ENCODE measurements at regions not wholly inside any gene's neighbourhood (a gene's known extent, or its start where the extent isn't known, plus 50 kb on each side); places are given as distances from the start of the nearest gene placed in this dataset.

DNA sequence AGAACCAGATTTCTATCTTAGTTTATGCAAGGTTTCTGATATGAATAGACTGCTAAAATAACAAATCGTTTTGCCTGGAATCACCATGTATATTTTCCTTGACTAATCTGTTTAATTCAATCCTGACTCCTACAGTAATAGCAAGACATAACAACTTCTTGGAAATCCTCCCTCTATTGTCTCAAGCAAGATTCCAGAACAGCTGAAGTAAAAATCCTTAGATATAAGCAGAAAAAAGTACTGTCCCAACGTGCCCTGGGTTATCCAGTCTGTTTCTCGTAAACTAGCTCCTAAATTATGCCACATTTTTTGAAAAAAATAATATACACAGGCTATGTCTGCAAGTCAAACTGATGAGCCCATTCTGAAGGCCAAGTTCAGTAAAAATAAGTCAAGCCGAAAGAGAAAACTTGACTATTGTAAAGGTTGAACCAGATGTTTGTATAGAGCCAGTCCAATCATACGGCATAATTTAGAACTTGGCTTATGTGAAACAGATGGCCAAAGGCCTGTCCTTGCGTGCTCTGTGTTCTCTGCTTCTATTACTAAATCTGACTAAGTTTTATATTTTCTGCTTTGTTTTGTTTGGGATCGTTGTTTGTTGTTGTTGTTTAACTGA, 341.6 kb upstream of the NRSN1 start (continued):
- TF ChIP-seq, protein P1, sequence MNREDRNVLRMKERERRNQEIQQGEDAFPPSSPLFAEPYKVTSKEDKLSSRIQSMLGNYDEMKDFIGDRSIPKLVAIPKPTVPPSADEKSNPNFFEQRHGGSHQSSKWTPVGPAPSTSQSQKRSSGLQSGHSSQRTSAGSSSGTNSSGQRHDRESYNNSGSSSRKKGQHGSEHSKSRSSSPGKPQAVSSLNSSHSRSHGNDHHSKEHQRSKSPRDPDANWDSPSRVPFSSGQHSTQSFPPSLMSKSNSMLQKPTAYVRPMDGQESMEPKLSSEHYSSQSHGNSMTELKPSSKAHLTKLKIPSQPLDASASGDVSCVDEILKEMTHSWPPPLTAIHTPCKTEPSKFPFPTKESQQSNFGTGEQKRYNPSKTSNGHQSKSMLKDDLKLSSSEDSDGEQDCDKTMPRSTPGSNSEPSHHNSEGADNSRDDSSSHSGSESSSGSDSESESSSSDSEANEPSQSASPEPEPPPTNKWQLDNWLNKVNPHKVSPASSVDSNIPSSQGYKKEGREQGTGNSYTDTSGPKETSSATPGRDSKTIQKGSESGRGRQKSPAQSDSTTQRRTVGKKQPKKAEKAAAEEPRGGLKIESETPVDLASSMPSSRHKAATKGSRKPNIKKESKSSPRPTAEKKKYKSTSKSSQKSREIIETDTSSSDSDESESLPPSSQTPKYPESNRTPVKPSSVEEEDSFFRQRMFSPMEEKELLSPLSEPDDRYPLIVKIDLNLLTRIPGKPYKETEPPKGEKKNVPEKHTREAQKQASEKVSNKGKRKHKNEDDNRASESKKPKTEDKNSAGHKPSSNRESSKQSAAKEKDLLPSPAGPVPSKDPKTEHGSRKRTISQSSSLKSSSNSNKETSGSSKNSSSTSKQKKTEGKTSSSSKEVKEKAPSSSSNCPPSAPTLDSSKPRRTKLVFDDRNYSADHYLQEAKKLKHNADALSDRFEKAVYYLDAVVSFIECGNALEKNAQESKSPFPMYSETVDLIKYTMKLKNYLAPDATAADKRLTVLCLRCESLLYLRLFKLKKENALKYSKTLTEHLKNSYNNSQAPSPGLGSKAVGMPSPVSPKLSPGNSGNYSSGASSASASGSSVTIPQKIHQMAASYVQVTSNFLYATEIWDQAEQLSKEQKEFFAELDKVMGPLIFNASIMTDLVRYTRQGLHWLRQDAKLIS (CRISPR knock-in tag; IDR thresholded peaks at IDR 0.05; ENCODE audit: borderline replicate concordance) = no peak
- TF ChIP-seq HMGA2 (CRISPR knock-in tag; IDR thresholded peaks at IDR 0.05) (no peak), CREM (CRISPR knock-in tag; IDR thresholded peaks at IDR 0.05) (no peak), EMX1 (CRISPR knock-in tag; IDR thresholded peaks at IDR 0.05) (no peak), IRF2 (CRISPR knock-in tag; IDR thresholded peaks at IDR 0.05; ENCODE audit: borderline replicate concordance, low read depth) (no peak), ESRRA (CRISPR knock-in tag; IDR thresholded peaks at IDR 0.05; ENCODE audit: borderline replicate concordance) (no peak), ZNF138 (CRISPR knock-in tag; conservative IDR thresholded peaks at IDR 0.05) (no peak)

DNA sequence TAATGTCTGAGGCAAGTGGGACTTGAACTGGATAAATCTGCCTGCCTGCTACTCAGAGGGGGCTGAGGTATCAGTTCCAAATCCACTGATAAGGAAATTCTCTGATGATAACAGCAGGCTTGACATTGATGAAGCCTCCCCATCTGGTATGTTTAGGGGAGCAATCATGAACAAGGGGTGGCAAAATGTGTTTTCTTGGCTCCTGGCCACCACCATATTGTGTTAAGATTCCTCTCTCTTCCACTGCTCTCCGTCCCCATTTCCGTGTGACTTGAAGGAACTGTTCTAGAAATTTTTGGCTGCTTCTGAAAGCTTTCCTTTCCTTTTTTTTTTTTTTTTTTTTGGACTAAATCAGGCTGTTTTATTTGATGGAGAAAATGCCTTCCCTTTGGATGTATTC, 335.3 kb upstream of the NRSN1 start:
- CTCF ChIA-PET = no interaction called here
- H3K27me3 Mint-ChIP-seq (ENCODE audit: low read depth) = no peaks in the 10 kb centered on the region
- TF ChIP-seq, protein P2, sequence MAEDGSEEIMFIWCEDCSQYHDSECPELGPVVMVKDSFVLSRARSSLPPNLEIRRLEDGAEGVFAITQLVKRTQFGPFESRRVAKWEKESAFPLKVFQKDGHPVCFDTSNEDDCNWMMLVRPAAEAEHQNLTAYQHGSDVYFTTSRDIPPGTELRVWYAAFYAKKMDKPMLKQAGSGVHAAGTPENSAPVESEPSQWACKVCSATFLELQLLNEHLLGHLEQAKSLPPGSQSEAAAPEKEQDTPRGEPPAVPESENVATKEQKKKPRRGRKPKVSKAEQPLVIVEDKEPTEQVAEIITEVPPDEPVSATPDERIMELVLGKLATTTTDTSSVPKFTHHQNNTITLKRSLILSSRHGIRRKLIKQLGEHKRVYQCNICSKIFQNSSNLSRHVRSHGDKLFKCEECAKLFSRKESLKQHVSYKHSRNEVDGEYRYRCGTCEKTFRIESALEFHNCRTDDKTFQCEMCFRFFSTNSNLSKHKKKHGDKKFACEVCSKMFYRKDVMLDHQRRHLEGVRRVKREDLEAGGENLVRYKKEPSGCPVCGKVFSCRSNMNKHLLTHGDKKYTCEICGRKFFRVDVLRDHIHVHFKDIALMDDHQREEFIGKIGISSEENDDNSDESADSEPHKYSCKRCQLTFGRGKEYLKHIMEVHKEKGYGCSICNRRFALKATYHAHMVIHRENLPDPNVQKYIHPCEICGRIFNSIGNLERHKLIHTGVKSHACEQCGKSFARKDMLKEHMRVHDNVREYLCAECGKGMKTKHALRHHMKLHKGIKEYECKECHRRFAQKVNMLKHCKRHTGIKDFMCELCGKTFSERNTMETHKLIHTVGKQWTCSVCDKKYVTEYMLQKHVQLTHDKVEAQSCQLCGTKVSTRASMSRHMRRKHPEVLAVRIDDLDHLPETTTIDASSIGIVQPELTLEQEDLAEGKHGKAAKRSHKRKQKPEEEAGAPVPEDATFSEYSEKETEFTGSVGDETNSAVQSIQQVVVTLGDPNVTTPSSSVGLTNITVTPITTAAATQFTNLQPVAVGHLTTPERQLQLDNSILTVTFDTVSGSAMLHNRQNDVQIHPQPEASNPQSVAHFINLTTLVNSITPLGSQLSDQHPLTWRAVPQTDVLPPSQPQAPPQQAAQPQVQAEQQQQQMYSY (CRISPR knock-in tag; IDR thresholded peaks at IDR 0.05) = no peak
- TF ChIP-seq, protein P3, sequence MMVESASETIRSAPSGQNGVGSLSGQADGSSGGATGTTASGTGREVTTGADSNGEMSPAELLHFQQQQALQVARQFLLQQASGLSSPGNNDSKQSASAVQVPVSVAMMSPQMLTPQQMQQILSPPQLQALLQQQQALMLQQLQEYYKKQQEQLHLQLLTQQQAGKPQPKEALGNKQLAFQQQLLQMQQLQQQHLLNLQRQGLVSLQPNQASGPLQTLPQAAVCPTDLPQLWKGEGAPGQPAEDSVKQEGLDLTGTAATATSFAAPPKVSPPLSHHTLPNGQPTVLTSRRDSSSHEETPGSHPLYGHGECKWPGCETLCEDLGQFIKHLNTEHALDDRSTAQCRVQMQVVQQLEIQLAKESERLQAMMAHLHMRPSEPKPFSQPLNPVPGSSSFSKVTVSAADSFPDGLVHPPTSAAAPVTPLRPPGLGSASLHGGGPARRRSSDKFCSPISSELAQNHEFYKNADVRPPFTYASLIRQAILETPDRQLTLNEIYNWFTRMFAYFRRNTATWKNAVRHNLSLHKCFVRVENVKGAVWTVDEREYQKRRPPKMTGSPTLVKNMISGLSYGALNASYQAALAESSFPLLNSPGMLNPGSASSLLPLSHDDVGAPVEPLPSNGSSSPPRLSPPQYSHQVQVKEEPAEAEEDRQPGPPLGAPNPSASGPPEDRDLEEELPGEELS (CRISPR knock-in tag; IDR thresholded peaks at IDR 0.05) = no peak
- TF ChIP-seq, protein P4, sequence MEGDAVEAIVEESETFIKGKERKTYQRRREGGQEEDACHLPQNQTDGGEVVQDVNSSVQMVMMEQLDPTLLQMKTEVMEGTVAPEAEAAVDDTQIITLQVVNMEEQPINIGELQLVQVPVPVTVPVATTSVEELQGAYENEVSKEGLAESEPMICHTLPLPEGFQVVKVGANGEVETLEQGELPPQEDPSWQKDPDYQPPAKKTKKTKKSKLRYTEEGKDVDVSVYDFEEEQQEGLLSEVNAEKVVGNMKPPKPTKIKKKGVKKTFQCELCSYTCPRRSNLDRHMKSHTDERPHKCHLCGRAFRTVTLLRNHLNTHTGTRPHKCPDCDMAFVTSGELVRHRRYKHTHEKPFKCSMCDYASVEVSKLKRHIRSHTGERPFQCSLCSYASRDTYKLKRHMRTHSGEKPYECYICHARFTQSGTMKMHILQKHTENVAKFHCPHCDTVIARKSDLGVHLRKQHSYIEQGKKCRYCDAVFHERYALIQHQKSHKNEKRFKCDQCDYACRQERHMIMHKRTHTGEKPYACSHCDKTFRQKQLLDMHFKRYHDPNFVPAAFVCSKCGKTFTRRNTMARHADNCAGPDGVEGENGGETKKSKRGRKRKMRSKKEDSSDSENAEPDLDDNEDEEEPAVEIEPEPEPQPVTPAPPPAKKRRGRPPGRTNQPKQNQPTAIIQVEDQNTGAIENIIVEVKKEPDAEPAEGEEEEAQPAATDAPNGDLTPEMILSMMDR (IDR thresholded peaks at IDR 0.05) = no peak
- no peak for TF ChIP-seq TCF7 (CRISPR knock-in tag; IDR thresholded peaks at IDR 0.05; ENCODE audit: low read depth)
- TF ChIP-seq JUN (CRISPR knock-in tag; IDR thresholded peaks at IDR 0.05) = no peak
- no peak for TF ChIP-seq NFATC4 (CRISPR knock-in tag; IDR thresholded peaks at IDR 0.05)
- TF ChIP-seq, protein P5, sequence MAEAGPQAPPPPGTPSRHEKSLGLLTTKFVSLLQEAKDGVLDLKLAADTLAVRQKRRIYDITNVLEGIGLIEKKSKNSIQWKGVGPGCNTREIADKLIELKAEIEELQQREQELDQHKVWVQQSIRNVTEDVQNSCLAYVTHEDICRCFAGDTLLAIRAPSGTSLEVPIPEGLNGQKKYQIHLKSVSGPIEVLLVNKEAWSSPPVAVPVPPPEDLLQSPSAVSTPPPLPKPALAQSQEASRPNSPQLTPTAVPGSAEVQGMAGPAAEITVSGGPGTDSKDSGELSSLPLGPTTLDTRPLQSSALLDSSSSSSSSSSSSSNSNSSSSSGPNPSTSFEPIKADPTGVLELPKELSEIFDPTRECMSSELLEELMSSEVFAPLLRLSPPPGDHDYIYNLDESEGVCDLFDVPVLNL (CRISPR knock-in tag; IDR thresholded peaks at IDR 0.05; ENCODE audit: borderline replicate concordance, low read depth) = no peak
- TF ChIP-seq, protein P6, sequence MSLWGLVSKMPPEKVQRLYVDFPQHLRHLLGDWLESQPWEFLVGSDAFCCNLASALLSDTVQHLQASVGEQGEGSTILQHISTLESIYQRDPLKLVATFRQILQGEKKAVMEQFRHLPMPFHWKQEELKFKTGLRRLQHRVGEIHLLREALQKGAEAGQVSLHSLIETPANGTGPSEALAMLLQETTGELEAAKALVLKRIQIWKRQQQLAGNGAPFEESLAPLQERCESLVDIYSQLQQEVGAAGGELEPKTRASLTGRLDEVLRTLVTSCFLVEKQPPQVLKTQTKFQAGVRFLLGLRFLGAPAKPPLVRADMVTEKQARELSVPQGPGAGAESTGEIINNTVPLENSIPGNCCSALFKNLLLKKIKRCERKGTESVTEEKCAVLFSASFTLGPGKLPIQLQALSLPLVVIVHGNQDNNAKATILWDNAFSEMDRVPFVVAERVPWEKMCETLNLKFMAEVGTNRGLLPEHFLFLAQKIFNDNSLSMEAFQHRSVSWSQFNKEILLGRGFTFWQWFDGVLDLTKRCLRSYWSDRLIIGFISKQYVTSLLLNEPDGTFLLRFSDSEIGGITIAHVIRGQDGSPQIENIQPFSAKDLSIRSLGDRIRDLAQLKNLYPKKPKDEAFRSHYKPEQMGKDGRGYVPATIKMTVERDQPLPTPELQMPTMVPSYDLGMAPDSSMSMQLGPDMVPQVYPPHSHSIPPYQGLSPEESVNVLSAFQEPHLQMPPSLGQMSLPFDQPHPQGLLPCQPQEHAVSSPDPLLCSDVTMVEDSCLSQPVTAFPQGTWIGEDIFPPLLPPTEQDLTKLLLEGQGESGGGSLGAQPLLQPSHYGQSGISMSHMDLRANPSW (CRISPR knock-in tag; conservative IDR thresholded peaks at IDR 0.05; ENCODE audit: low read depth) = no peak
- no peak for TF ChIP-seq PRRX2 (CRISPR knock-in tag; IDR thresholded peaks at IDR 0.05)
- TF ChIP-seq ZNF138 (CRISPR knock-in tag; conservative IDR thresholded peaks at IDR 0.05) = no peak
- no peaks in the 10 kb centered on the region for H3K9me3 Mint-ChIP-seq
- DNase-seq (ENCODE audit: low spot score) (no peak), ATAC-seq (no peak)
- no peak overlapping the region for H3K4me3 Mint-ChIP-seq
- no peak overlapping the region for H3K27ac Mint-ChIP-seq
- peaks cover 5% of the 10 kb centered on the region; the same call in 1 of the 2 replicates for H3K4me1 Mint-ChIP-seq
- POLR2A ChIA-PET = no interaction called here
- no peaks in the 10 kb centered on the region for H3K36me3 Mint-ChIP-seq
